Lower leg skin (tissue), 3 donors: ENCODE measurements at regions not wholly inside any gene's neighbourhood (a gene's known extent, or its start where the extent isn't known, plus 50 kb on each side); places are given as distances from the start of the nearest gene placed in this dataset.

Source experiments
- POLR2A ChIP-seq, 2 donors: fragments of 450-650 bp; IDR thresholded peaks; one replicate each; pipeline ENCODE4 v1.6.1; 2016 to 2017; ENCODE audit warnings: antibody characterized with exemption in 2 of 2, mild to moderate bottlenecking in 1 of 2, moderate library complexity in 1 of 2
- TF ChIP-seq, protein P1 (sequence below), 3 donors: fragments of 450-650 bp; IDR thresholded peaks; one replicate each; pipeline ENCODE4 v1.5.1; 2016; ENCODE audit warnings: antibody characterized with exemption in 3 of 3, mild to moderate bottlenecking in 3 of 3, moderate library complexity in 2 of 3

DNA sequence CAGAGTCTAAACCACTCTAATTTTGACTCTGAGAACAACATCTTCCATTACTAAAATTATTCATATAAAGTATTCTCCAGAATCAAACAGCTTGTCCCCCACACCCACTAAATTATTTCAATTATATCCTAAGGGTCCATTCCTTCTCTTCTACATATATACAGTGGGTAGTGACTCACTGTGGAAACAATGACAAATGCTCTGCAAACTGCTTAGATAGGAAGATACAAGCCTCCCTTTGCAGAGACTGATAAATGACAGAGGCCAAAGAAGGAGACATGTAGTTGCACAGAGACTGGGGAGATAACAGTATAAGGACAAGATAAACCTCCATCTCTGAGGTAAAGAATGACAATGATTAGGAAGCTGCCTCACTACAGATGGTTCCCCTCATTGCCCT is 1087.4 kb downstream of the AGBL1 start:
- no peak for TF ChIP-seq POLR2A (IDR thresholded peaks at IDR 0.05)
- TF ChIP-seq, protein P1, sequence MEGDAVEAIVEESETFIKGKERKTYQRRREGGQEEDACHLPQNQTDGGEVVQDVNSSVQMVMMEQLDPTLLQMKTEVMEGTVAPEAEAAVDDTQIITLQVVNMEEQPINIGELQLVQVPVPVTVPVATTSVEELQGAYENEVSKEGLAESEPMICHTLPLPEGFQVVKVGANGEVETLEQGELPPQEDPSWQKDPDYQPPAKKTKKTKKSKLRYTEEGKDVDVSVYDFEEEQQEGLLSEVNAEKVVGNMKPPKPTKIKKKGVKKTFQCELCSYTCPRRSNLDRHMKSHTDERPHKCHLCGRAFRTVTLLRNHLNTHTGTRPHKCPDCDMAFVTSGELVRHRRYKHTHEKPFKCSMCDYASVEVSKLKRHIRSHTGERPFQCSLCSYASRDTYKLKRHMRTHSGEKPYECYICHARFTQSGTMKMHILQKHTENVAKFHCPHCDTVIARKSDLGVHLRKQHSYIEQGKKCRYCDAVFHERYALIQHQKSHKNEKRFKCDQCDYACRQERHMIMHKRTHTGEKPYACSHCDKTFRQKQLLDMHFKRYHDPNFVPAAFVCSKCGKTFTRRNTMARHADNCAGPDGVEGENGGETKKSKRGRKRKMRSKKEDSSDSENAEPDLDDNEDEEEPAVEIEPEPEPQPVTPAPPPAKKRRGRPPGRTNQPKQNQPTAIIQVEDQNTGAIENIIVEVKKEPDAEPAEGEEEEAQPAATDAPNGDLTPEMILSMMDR (IDR thresholded peaks at IDR 0.05): no peak
